ENCODE measurements at regions not wholly inside any gene's neighbourhood (a gene's known extent, or its start where the extent isn't known, plus 50 kb on each side); places are given as distances from the start of the nearest gene placed in this dataset.

- H3K9me3 ChIP-seq (ENCODE audit: control insufficient read depth, low read depth, low read length), result no peaks in the 10 kb centered on the region
- H3K27me3 Mint-ChIP-seq (ENCODE audit: low read depth), result peaks cover 7% of the 10 kb centered on the region
- no peak overlapping the region for H3K23ac ChIP-seq (ENCODE audit: insufficient read length, low read depth, low read length)
- no peaks in the 10 kb centered on the region for H3K4me1 ChIP-seq (ENCODE audit: insufficient read depth, low read length)
- H3K4me1 Mint-ChIP-seq, result peaks cover under 1 to 4% of the 10 kb centered on the region in 2 experiments; a peak in 1 of 4 replicates
- no peak overlapping the region for H2AFZ ChIP-seq (ENCODE audit: low read length)
- no peak overlapping the region for H3K27ac Mint-ChIP-seq
- H4K20me1 ChIP-seq (ENCODE audit: control insufficient read depth, insufficient read depth, insufficient read length), result no peaks in the 10 kb centered on the region
- H3K9ac ChIP-seq (ENCODE audit: extremely low read depth, insufficient read length, low read length), result no peak overlapping the region
- H4K91ac ChIP-seq (ENCODE audit: insufficient read length, low read depth, low read length), result no peak overlapping the region
- no peaks in the 10 kb centered on the region for H3K79me2 ChIP-seq (ENCODE audit: insufficient read depth, low read length)
- H3K23me2 ChIP-seq (ENCODE audit: insufficient read length, low read depth, low read length, poor library complexity, severe bottlenecking), result no peaks in the 10 kb centered on the region
- H3K9me3 Mint-ChIP-seq, result peaks cover under 1 to 9% of the 10 kb centered on the region in 2 experiments; a peak in 4 of 5 replicates
- H2BK120ac ChIP-seq (ENCODE audit: low read depth, low read length, poor library complexity, severe bottlenecking), result no peak overlapping the region
- no peak overlapping the region for H3K4me3 Mint-ChIP-seq
- no peak overlapping the region for H3K14ac ChIP-seq (ENCODE audit: insufficient read depth, low read length)
- no CpG with 5 or more reads among the region's 13 CpGs for WGBS (ENCODE audit: extremely low coverage, insufficient read length, low lambda C conversion rate)
- no peak for TF ChIP-seq CTCF (conservative IDR thresholded peaks at IDR 0.05)
- H3K27me3 ChIP-seq (ENCODE audit: insufficient read depth, low read length), result no peaks in the 10 kb centered on the region
- H2BK12ac ChIP-seq (ENCODE audit: insufficient read length, low read depth, low read length), result no peak overlapping the region
- H3K4ac ChIP-seq (ENCODE audit: low read depth, low read length), result no peak overlapping the region
- no peak overlapping the region for H3K4me2 ChIP-seq (ENCODE audit: insufficient read depth, insufficient read length, low read length)
- no peak overlapping the region for H2BK20ac ChIP-seq (ENCODE audit: low read depth, low read length, poor library complexity, severe bottlenecking)
- no peak overlapping the region for H3K27ac ChIP-seq (ENCODE audit: insufficient read length, low read depth, low read length)
- no peak overlapping the region for H2BK5ac ChIP-seq (ENCODE audit: insufficient read length, low read length)
- H3K56ac ChIP-seq (ENCODE audit: insufficient read length, low read depth, low read length), result no peak overlapping the region
- H3K79me1 ChIP-seq (ENCODE audit: insufficient read depth, low read depth, low read length, poor library complexity, severe bottlenecking), result no peaks in the 10 kb centered on the region
- no peak overlapping the region for H2BK15ac ChIP-seq (ENCODE audit: low read depth, low read length)
- DNase-seq, result no peak
- no peak overlapping the region for H3T11ph ChIP-seq (ENCODE audit: low read length)
- peaks cover 0 to 5% (median 0%) of the 10 kb centered on the region in 3 experiments; a peak in 2 of 7 replicates for H3K36me3 Mint-ChIP-seq (ENCODE audit: insufficient read depth in 1 of 3, low read depth in 3 of 3)
- no peak overlapping the region for H2AK5ac ChIP-seq (ENCODE audit: insufficient read length, low read length)
- H3K18ac ChIP-seq (ENCODE audit: insufficient read length, low read depth, low read length), result no peak overlapping the region
- H4K5ac ChIP-seq (ENCODE audit: insufficient read length, low read depth, low read length), result no peak overlapping the region
- H4K8ac ChIP-seq (replicated peaks; ENCODE audit: insufficient read length, low read depth, low read length), result no peak overlapping the region
Observed at GRCh38 chr10:69715899-69716606, 85.7 kb upstream of the COL13A1 start.

Data from H9 (cell line).